ENCODE measurements at regions not wholly inside any gene's neighbourhood (a gene's known extent, or its start where the extent isn't known, plus 50 kb on each side); places are given as distances from the start of the nearest gene placed in this dataset.
A peak's percentile ranks its signal among the peaks of the same experiment; 100 is the strongest.
"Not testable (repeated sequence)": the region's sequence is repeated elsewhere in the genome, so short reads cannot be mapped to it uniquely, and the experiment has no call there.

GRCh38 chr2:121061633-121062032 lies 223.4 kb downstream of the TFCP2L1 start:
- peak; percentile 35 to 77 for DNase-seq

- DNase-seq = no peak
Measured at GRCh38 chr2:121063471-121063870, 221.5 kb downstream of the TFCP2L1 start.

DNA sequence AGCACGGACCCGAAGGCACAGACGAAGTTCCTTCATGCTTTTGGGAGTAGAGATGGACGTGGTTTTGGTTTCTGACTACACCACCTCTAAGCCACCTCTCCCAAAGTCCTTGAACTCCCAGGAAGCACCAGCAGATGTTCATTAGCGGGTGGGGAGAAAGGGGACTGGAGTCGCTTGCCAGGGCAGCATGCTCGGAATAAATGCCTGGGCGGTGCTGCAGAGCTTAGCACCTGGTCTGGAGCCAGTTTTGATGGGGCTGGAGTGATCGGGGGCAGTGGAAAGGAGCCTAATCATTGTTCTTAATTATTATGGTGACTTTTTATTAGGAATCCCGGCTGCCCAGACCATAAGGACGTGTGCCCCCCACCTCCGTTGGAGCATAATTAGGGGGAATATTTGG lies 220.8 kb downstream of the TFCP2L1 start:
- peak; percentile 76 to 91 for DNase-seq

- DNase-seq = no peak
Measured at GRCh38 chr2:121065239-121065638, 219.8 kb downstream of the TFCP2L1 start.

GRCh38 chr2:121066526-121066925 lies 218.5 kb downstream of the TFCP2L1 start:
- no peak for DNase-seq

- DNase-seq = no peak
Measured at GRCh38 chr2:121068851-121069250, 216.2 kb downstream of the TFCP2L1 start.

GRCh38 chr2:121069434-121069969 lies 215.5 kb downstream of the TFCP2L1 start:
- no peak for DNase-seq

DNA sequence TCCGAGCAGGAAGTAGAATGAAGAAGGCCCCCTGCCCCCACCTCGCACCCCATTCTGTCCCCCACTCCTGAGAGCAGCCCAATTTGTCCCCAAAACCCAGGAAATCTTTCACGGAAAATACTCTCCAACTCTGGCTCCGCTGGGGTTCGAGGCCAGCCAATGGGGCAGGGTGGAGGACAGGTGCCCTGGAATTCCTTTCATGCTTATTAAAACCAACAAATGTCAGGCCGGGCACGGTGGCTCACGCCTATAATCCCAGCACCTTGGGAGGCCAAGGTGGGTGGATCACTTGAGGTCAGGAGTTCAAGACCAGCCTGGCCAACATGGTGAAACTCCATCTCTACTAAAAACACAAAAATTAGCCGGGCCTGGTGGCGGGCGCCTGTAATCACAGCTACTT lies 214.9 kb downstream of the TFCP2L1 start:
- not testable (repeated sequence) for DNase-seq

DNA sequence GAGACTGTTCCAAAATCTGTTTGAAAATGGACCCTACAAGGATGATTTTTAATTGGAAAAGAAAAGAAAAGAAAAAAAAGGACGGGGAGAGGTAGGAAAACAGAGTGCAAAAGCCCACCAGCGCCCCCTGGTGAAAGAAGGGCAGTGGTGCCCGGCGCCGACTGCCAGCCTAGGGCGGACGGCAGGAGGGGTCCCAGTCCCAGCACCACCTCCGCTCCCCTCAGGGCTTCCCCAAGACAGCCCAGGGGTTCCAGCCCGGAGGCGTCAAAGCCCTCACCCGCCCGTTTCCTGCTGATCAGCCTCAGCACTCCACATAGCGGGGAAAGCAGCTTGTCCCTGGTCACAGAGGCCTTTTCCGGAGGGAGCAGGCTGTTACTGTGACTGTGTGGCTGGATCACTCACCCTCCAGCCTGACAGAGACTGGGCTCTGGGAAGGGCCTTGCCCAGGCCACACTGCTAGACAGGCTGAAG lies 213.9 kb downstream of the TFCP2L1 start:
- DNase-seq = peak in 1 of 2 experiments; percentile 54

- DNase-seq = no peak
Measured at GRCh38 chr2:121072784-121073183, 212.2 kb downstream of the TFCP2L1 start.

DNA sequence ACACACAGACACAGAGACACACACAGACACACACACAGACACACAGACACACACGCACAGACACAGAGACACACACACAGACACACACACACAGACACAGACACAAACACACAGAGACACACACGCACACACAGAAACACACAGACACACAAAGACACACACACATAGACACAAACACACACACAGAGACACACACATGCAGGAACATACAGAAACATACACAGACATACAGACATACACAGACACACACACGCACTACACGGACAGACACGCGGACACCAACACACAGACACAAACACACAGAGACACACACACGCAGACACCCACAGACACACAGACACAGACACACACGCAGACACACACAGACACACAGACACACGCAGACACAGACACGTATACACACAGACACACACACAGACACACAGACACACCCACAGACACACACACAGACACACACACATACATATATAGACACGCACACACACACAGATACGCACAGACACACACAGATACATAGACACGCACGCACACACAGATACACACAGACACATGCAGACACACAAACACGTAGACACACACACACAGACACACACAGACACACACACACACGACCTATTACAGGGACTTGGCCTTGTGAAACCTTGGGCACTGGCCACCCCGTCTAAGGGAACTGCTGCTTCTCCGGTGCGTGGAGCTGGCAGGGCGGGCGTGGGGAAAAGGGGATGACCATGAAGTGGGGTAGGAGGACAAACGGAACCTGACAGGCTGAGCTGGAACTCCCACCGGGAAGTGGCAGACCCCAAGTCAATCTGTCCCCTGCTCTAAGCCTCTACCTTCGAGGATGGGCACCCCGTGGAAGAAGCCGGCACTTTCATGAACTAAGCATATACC lies 211.4 kb downstream of the TFCP2L1 start:
- DNase-seq = no peak

GRCh38 chr2:121074293-121074932 lies 210.6 kb downstream of the TFCP2L1 start:
- no peak for DNase-seq

GRCh38 chr2:121075006-121075551 lies 209.9 kb downstream of the TFCP2L1 start:
- DNase-seq = peak; percentile 83 to 90

DNA sequence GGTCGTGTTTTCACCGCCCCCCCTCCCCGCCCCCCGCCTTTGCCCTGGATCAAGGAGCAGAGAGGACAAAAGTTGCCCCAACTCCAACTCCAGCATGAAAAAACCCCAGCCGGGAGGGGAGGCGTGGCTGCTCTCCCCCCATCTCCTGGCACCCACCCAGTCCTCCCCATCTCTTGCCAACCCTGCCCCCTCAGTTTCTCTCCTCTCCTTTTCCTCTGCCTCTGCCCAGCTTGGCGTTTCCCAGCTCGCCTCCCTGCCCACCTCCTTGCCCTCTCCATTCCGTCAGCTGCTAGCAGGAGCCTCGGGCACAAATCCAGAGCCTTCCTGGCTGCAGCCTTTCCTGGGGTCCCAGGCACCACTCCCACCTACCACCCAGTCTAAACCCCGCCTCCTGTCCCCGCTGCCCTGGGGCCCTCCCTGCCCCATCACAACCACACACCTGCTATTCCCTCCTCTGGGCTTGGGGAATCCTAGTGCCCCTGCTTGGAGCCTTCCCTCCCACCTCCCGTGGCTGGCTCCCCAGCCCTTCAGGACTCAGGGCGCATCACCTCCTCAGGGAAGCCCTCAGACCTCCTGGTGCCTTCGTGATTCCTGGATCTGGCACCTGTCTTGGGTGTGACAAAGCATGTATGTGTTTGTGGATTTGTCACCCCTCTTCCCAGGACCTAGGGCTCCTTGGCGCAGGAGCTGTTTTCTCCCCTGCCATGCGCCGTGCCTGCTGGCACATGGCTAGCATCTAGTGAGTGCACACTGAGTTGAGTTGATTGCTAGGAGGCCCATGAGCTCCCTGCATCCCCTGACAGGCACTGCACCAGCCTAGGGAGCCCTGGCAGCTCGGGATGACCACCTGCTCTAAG lies 209.1 kb downstream of the TFCP2L1 start:
- DNase-seq = peak in 1 of 2 experiments; percentile 47

DNA sequence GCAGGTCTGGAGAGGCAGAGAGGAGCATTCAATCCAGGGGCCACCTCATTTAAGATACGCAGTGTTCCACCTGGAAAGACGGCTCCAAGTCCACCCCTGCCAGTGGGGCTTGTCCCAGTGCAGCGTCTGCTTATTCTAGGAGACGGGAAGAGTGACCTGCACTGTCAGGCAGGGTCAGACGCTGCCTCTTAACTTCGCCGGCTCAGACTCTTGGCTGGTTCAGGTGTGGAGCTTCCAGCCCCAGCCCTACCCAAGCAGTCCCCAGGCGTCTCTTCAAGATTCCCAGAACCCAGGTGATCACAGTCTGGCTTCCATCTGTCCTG lies 208.5 kb downstream of the TFCP2L1 start:
- no peak for DNase-seq

DNA sequence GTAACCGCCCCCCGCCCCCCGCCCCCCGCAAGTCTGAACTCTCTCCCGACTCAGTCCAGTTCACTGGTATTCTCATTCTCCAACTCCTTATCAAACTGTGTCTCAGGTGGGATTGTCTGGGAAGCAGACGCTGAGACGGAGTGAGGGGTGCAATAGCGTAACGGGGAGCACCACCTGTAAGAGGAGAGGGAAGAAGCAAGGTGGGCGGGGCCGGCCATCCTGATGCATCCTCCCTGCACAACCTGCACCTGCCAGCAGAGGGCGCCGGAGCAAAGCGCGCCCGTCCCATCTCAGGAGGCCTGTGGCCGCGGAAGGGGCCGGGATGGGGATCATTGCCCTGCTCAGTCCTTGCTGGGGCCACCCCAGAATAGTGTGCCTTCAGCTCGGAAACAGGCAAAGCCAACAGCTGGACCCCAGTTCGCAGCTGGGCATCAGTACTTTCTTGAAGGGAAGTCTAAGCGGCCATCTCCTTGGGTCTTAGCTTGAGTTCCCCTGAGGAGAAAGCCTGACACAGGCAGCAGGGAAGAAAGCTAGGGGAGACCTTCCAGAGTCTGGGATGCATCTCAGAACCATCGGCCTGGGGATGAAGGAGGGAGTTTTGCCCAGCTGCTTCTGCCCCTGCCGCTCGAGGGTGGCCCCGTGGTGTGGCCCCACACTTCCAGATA lies 208.0 kb downstream of the TFCP2L1 start:
- DNase-seq = peak in 1 of 2 experiments; percentile 31

DNA sequence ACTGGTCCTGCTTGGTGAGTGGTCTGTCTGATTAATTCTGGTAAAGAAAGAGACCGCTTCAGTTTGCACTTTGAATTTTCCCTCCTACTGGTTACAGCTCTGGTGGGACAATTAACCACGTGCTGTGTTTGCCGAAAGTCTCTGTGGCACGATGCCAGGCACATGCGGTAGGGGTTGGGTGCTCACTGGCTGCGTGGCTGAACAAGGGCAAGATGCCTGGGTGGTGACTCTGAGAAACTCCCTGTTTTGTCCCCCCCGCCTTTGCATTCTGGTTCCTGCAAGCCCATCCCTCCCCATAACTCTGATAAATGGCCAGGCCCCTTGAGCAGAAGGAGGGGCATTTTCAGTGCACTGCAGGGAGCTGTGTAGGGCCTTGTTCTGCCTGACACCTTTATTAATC lies 206.1 kb downstream of the TFCP2L1 start:
- DNase-seq = no peak

GRCh38 chr2:121080013-121080772 lies 204.8 kb downstream of the TFCP2L1 start:
- DNase-seq = peak in 1 of 2 experiments; percentile 66

GRCh38 chr2:121081701-121082100 lies 203.3 kb downstream of the TFCP2L1 start:
- no peak for DNase-seq

DNA sequence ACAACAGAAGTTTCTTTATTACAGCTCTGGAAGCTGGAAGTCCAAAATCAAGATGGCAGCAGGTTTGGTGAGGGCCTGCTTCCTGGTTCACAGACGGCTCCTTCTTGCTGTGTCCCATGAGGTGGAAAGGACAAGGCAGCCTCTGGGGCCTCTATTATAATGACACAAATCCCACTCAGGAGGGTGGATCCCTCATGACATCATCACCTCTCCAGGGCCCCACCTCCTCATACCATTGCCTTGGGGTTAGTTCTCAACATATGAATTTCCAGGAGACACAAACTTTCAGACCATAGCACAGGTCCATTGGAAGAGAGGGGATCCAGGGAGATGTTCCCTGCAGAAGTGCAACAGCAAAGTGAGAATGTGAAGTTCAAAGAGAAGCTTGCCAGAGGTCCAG lies 202.8 kb downstream of the TFCP2L1 start:
- no peak for DNase-seq

DNA sequence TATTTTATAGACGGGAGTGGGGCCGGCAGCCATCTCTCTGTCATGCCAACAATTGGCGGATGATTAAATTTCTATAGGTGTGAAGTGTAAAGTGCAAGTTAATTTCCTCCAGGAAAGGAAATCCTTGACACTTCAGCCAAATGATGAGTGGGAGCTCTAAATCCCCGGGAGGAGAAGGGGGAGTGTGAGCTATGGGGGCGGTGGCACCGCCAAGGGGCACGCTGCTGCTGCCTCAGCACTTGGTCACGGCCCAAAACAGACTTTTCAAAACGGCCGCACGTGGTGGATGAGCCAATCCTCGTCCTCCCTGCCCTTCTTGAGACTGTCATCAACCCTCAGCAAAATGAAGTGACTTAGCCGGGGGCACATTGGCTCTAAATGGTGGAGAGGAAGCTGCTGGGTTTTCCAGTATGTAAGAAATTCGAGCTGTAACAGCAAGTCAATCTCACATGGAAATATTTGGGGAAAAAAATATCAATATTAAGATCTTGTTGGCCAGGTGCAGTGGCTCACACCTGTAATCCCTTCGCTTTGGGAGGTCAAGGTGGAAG lies 200.8 kb downstream of the TFCP2L1 start:
- peak in 1 of 2 experiments; percentile 17 for DNase-seq

All from NCI-H524 (cell line).